ENCODE measurements at regions not wholly inside any gene's neighbourhood (a gene's known extent, or its start where the extent isn't known, plus 50 kb on each side); places are given as distances from the start of the nearest gene placed in this dataset.

DNA sequence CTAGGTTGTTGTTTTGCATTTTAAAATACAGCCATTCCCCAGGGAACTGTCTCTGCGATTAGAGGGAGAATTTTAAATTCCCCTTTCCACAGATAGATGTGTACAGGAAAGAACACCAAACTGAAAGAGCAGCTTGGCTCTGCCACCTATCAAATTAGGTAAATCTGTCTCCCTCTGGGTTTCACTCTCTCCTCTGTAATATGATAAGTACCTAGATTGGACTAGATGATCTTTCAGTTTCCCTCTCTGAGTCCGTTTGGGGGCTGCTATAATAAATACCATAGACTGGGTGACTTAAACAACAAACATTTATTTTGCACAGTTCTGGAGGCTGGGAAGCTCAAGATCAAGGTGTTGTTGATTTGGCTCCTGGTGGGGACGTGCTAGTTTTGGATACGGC is 186.0 kb downstream of the KIF20B start:
- TF ChIP-seq, protein P1, sequence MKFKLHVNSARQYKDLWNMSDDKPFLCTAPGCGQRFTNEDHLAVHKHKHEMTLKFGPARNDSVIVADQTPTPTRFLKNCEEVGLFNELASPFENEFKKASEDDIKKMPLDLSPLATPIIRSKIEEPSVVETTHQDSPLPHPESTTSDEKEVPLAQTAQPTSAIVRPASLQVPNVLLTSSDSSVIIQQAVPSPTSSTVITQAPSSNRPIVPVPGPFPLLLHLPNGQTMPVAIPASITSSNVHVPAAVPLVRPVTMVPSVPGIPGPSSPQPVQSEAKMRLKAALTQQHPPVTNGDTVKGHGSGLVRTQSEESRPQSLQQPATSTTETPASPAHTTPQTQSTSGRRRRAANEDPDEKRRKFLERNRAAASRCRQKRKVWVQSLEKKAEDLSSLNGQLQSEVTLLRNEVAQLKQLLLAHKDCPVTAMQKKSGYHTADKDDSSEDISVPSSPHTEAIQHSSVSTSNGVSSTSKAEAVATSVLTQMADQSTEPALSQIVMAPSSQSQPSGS (CRISPR knock-in tag; IDR thresholded peaks at IDR 0.05) = no peak
- TF ChIP-seq MAFF (IDR thresholded peaks at IDR 0.05; ENCODE audit: low read depth, low read length) = no peak

All from HepG2 (cell line).